Omental fat pad (tissue), 3 donors: ENCODE measurements at regions not wholly inside any gene's neighbourhood (a gene's known extent, or its start where the extent isn't known, plus 50 kb on each side); places are given as distances from the start of the nearest gene placed in this dataset.
A peak's percentile ranks its signal among the peaks of the same experiment; 100 is the strongest.

Experiments used
- ATAC-seq: fragments of 150-250 bp; one replicate; pipeline ENCODE4 v1.9.1; 2016; ENCODE audit warnings: mild to moderate bottlenecking, moderate library complexity; ENCODE audit not compliant: low FRiP score
- DNase-seq: peaks from one replicate; pipeline ENCODE4 v3.0.0-alpha.2; 2019; ENCODE audit warnings: low spot score
- TF ChIP-seq, protein P1 (sequence below), 3 donors: fragments of 450-650 bp; IDR thresholded peaks; one replicate each; pipeline ENCODE4 v1.5.1; 2016 to 2017; ENCODE audit warnings: antibody characterized with exemption in 3 of 3, mild to moderate bottlenecking in 3 of 3, moderate library complexity in 2 of 3

DNA sequence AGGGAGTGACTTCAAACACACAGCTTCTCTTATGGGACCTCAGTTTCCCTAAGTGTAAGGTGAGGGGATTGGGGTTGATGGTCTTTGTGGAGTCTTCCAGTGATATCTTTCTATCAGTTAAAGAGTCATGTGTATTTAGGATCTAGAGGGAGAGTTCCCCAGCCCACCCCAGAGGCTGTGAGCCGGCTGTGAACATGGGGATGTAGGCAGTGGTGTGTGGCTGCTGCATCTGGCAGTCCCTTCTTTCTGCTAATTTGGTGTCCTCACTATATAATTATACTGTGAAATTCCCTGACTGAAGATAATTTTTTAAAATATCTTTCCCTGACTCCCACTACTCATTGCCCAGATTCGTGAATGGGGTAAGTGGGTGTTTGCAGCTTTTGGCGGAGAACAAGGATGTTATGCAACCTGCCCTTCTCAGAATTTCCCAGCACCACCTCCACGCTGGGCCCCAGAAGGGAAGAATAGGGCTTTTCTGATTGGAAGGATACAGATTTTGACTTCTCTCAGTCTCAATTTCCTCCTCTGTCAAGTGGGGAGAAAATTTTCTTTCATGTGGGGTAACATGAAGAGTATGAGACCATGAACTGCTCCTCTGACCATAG, 79.0 kb upstream of the RASGRF1 start:
- TF ChIP-seq, protein P1, sequence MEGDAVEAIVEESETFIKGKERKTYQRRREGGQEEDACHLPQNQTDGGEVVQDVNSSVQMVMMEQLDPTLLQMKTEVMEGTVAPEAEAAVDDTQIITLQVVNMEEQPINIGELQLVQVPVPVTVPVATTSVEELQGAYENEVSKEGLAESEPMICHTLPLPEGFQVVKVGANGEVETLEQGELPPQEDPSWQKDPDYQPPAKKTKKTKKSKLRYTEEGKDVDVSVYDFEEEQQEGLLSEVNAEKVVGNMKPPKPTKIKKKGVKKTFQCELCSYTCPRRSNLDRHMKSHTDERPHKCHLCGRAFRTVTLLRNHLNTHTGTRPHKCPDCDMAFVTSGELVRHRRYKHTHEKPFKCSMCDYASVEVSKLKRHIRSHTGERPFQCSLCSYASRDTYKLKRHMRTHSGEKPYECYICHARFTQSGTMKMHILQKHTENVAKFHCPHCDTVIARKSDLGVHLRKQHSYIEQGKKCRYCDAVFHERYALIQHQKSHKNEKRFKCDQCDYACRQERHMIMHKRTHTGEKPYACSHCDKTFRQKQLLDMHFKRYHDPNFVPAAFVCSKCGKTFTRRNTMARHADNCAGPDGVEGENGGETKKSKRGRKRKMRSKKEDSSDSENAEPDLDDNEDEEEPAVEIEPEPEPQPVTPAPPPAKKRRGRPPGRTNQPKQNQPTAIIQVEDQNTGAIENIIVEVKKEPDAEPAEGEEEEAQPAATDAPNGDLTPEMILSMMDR (IDR thresholded peaks at IDR 0.05): no peak
- DNase-seq (no peak), ATAC-seq (peak; percentile 54)

DNA sequence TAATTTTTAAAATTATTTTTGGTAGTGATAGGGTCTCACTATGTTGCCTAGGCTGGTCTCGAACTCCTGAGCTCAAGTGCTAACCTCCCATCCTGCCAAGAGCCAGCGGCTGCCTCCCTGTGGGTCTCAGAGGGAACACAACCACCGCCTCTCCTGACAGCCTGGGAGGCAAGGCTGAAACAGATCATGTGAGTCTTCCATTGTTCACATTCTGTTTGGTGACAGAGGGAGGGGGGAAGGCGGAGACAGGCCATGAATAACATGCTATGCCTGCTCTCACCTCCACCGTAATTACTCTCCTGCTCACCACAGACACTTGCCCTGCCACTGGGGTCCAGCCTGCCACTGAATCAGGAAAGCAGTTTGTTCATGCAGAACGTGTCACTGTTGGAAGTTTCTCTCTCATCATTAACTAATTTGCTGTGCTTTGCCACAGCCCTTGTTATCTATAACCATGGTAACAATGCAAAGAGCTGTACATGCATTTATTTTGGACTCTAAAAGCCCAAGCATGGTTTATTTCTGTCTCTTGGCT, 78.4 kb upstream of the RASGRF1 start:
- TF ChIP-seq, protein P1 (IDR thresholded peaks at IDR 0.05): no peak
- no peak for ATAC-seq
- DNase-seq: no peak

DNA sequence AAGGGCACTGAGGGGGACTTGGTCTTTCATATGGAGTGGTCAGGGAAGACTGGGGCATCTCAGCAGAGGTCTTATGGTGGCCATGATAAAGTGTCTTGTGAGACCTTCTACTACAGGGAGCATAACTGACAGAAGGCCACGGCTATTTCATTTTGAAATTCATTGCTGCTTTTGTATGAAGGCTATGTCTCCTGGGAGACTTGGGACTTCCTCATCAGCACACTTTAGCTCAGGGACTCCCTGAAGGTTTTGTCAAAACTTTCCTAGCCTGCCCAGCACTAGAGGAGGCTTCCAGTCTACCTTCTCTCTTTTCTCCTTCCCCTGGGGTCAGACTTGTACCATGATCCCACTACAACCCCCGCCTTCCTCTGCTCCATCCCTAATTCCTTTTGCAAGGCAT, 77.2 kb upstream of the RASGRF1 start:
- ATAC-seq: no peak
- TF ChIP-seq, protein P1 (IDR thresholded peaks at IDR 0.05): no peak

DNA sequence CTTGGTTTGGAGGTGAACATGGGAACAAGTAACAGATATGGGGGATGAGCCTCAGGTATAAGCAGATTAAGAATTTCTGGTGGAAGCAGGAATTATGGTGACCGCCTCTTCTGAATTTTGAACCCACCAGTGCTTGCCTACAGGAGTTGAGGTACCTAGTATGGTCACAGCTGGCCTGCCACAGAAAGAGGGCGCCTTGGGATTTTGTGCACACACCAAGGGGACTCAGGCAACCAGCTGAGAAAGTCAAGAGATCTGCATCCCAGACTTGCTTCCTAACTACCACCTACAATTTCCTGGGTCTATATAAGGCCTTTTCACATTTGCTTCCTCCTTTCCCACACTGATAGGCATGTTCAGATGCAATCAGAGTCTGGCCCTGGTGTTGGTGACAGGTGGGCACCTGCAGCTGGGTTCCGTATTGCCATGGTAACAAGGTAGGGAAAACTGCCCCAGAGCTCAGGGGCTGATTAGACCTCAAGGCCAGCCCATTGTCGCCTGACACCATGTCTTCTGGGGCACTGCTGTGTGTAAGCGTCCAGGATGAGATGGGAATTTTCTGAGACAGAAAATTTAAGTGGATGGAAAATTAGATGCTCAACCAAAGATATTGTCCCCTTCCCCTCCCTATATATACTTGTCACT, 75.9 kb upstream of the RASGRF1 start:
- TF ChIP-seq, protein P1 (IDR thresholded peaks at IDR 0.05): no peak
- ATAC-seq: no peak
- no peak for DNase-seq

More for the DNA sequence above, 77.2 kb upstream of the RASGRF1 start:
- no peak for DNase-seq

DNA sequence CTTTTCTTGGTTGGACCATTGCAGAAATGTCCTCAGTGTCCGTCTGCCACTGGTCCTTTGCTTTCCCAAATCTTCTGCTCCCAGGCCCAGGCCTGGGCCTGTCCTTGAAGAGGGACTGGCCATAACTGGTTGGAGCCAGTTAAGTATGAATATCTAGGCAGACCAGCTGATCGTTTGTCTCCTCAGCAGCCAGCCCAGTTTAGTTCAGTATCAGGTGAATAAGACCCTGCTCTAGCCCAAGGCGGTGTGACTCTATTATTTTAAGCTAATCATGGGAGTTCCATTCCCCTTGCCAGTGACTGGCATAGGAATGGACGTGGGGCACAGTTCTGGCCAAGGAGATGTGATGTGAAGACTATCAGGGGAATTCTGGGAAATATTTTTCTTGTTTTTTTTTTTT, 73.9 kb upstream of the RASGRF1 start:
- DNase-seq (no peak), ATAC-seq (no peak)
- TF ChIP-seq, protein P1 (IDR thresholded peaks at IDR 0.05): no peak

DNA sequence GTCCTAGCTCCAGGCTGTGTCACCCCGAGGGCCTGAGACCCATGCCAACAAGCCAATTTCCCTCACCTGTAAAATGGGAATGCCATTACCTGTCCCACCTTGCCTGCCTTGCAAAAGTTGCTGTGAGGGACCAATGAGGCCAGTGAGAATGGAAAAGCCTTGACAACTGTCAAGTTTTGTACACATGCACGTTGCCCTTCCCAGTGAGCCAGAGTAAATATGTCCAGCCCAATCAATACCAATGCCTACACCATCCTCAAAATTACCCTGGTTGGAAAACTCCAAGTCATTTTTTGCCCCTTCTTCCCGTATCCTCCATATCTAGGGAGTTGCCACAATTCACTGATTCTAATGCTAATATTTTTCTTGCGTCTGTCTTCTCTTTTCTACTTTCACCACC, 73.5 kb upstream of the RASGRF1 start:
- no peak for DNase-seq
- ATAC-seq: no peak
- TF ChIP-seq, protein P1 (IDR thresholded peaks at IDR 0.05): no peak

DNA sequence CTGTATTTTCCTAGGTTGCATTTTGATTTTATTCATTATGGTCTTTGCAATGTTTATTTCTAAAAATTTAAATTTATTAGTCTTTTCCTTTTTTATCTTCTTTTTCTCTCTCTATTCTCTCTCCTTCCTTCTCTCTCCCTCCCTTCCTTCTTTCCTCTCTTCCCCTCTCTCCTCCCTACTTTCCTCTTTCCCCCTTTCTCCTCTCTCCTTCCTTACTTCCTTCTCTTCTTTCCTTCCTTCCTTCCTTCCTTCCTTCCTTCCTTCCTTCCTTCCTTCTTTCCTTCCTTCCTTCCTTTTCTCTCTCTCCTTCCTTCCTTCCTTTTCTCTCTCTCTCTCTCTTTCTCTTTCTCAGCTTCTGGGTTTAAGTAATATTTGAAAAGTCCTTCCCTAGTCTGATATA, 72.8 kb upstream of the RASGRF1 start:
- TF ChIP-seq, protein P1 (IDR thresholded peaks at IDR 0.05): no peak
- no peak for DNase-seq
- ATAC-seq: no peak
